ENCODE measurements at regions not wholly inside any gene's neighbourhood (a gene's known extent, or its start where the extent isn't known, plus 50 kb on each side); places are given as distances from the start of the nearest gene placed in this dataset.

GRCh38 chr1:55820501-55820900 is 605.3 kb upstream of the USP24 start:
- TF ChIP-seq CTCF (IDR thresholded peaks at IDR 0.05), result no peak

GRCh38 chr1:55819011-55819410 is 603.8 kb upstream of the USP24 start:
- no peak for DNase-seq (ENCODE audit: low spot score)
- TF ChIP-seq CTCF (IDR thresholded peaks at IDR 0.05), result no peak
- no peaks in the 10 kb centered on the region for H3K9me3 Mint-ChIP-seq (ENCODE audit: low read depth)
- H3K27me3 Mint-ChIP-seq (ENCODE audit: low read depth), result no peaks in the 10 kb centered on the region
- H3K4me3 Mint-ChIP-seq (ENCODE audit: unreplicated experiment), result no peak overlapping the region
- peaks cover 15% of the 10 kb centered on the region for H3K4me1 Mint-ChIP-seq (ENCODE audit: low read depth)
- no peaks in the 10 kb centered on the region for H3K36me3 Mint-ChIP-seq (ENCODE audit: low read depth)
- no peak overlapping the region for H3K27ac Mint-ChIP-seq (ENCODE audit: unreplicated experiment)

More at GRCh38 chr1:55820501-55820900, 605.3 kb upstream of the USP24 start:
- Mint-ChIP-seq H3K27me3 (ENCODE audit: low read depth) (no peaks in the 10 kb centered on the region), H3K36me3 (ENCODE audit: low read depth) (no peaks in the 10 kb centered on the region), H3K27ac (ENCODE audit: unreplicated experiment) (no peak overlapping the region), H3K4me3 (ENCODE audit: unreplicated experiment) (no peak overlapping the region), H3K4me1 (ENCODE audit: low read depth) (peaks cover 15% of the 10 kb centered on the region), H3K9me3 (ENCODE audit: low read depth) (no peaks in the 10 kb centered on the region)
- DNase-seq (ENCODE audit: low spot score), result no peak

- TF ChIP-seq CTCF (IDR thresholded peaks at IDR 0.05), result no peak
- H3K36me3 Mint-ChIP-seq (ENCODE audit: low read depth), result no peaks in the 10 kb centered on the region
- DNase-seq (ENCODE audit: low spot score), result no peak
- peaks cover 15% of the 10 kb centered on the region for H3K4me1 Mint-ChIP-seq (ENCODE audit: low read depth)
- H3K27me3 Mint-ChIP-seq (ENCODE audit: low read depth), result no peaks in the 10 kb centered on the region
- H3K4me3 Mint-ChIP-seq (ENCODE audit: unreplicated experiment), result no peak overlapping the region
- no peak overlapping the region for H3K27ac Mint-ChIP-seq (ENCODE audit: unreplicated experiment)
- no peaks in the 10 kb centered on the region for H3K9me3 Mint-ChIP-seq (ENCODE audit: low read depth)
Observed at GRCh38 chr1:55816456-55817426, 601.6 kb upstream of the USP24 start.

- Mint-ChIP-seq H3K4me3 (ENCODE audit: unreplicated experiment) (no peak overlapping the region), H3K27ac (ENCODE audit: unreplicated experiment) (no peak overlapping the region)
Observed at GRCh38 chr1:55815745-55816455, 600.7 kb upstream of the USP24 start.

More at GRCh38 chr1:55815745-55816455, 600.7 kb upstream of the USP24 start:
- H3K27me3 Mint-ChIP-seq (ENCODE audit: low read depth), result no peaks in the 10 kb centered on the region
- DNase-seq (ENCODE audit: low spot score), result no peak
- H3K4me1 Mint-ChIP-seq (ENCODE audit: low read depth), result peaks cover 15% of the 10 kb centered on the region
- no peaks in the 10 kb centered on the region for H3K9me3 Mint-ChIP-seq (ENCODE audit: low read depth)
- TF ChIP-seq CTCF (IDR thresholded peaks at IDR 0.05), result no peak
- H3K36me3 Mint-ChIP-seq (ENCODE audit: low read depth), result no peaks in the 10 kb centered on the region

Data from chondrocyte (in vitro differentiated cells).